Panc1 (cell line): ENCODE measurements at regions not wholly inside any gene's neighbourhood (a gene's known extent, or its start where the extent isn't known, plus 50 kb on each side); places are given as distances from the start of the nearest gene placed in this dataset.

ENCODE experiments used
- CTCF ChIP-seq: fragments of 450-650 bp; IDR thresholded peaks from 2 replicates; pipeline ENCODE4 v1.5.1; 2017; ENCODE audit warnings: mild to moderate bottlenecking
- POLR2AphosphoS5 ChIP-seq: IDR thresholded peaks from 2 replicates; pipeline ENCODE4 v1.6.1; 2012; ENCODE audit warnings: mild to moderate bottlenecking, low read depth, low read length, moderate library complexity
- SIN3A ChIP-seq: IDR thresholded peaks from 2 replicates; pipeline ENCODE4 v1.6.1; 2012; ENCODE audit warnings: low read depth, mild to moderate bottlenecking, low read length, moderate library complexity, borderline replicate concordance; ENCODE audit not compliant: insufficient read depth

- TF ChIP-seq CTCF (no peak), POLR2AphosphoS5 (no peak), SIN3A (no peak)
These were observed 162.7 kb downstream of the ARL4C start for GRCh38 chr2:234334151-234334550.
